HL-60/S4 treated with retinoic acid at 250 ng/mL for 4 days and 3 days (cell line): ENCODE measurements at regions not wholly inside any gene's neighbourhood (a gene's known extent, or its start where the extent isn't known, plus 50 kb on each side); places are given as distances from the start of the nearest gene placed in this dataset.
"Not testable (repeated sequence)": the region's sequence is repeated elsewhere in the genome, so short reads cannot be mapped to it uniquely, and the experiment has no call there.

Experiments used
- in situ Hi-C: fragments of 300-500 bp; cut with MboI; formaldehyde crosslinking; loops from 2 replicates; pipeline ENCODE4 v1.7.0; 2022; ENCODE audit warnings: low sequenced_read_pairs

GRCh38 chr10:118870467-118871243 lies 115.9 kb upstream of the CACUL1 start:
- in situ Hi-C loops, result no loop called here

GRCh38 chr10:118871244-118871865 lies 116.6 kb upstream of the CACUL1 start:
- in situ Hi-C loops, result no loop called here

GRCh38 chr10:118873091-118873737 lies 118.4 kb upstream of the CACUL1 start:
- in situ Hi-C loops, result no loop called here

DNA sequence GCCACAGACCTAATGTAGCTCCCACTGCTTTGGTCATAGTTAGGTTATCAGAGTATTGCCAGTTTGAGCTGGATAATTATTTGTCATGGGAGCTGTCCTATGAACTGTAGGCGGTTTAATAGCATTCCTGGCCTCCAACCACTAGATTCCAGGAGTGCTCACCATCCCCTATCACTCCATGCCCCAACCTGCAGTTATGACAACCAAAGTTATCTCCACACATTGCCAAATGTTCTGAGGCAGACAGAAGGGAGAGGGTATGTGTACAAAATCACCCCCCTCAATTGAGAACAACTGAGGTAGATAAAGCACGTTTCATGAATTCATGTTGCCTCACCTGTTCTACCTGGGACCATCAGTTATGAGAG lies 119.0 kb upstream of the CACUL1 start:
- in situ Hi-C loops, result no loop called here

- in situ Hi-C loops, result no loop called here
These were observed 119.4 kb upstream of the CACUL1 start for GRCh38 chr10:118874171-118874570.

GRCh38 chr10:118875087-118875486 lies 120.3 kb upstream of the CACUL1 start:
- in situ Hi-C loops, result no loop called here

- in situ Hi-C loops, result no loop called here
These were observed 128.0 kb upstream of the CACUL1 start for GRCh38 chr10:118882741-118883140.

DNA sequence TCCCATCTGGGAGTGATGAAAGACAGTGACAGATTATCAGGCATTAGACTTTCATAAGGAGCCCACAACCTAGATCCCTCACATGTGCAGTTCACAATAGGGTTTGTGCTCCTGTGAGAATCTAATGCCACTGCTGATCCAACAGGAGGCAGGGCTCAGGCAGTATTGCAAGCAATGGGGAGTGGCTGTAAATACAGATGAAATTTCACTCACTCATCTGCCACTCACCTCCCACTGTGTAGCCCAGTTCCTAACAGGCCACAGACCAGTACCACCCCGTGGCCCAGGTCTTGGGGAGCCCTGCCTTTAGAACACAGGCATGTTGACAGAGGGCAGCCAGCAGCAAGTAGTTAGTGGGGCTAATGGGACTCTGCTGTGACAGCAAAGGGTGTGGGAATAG lies 137.3 kb upstream of the NANOS1 start:
- in situ Hi-C loops, result no loop called here

DNA sequence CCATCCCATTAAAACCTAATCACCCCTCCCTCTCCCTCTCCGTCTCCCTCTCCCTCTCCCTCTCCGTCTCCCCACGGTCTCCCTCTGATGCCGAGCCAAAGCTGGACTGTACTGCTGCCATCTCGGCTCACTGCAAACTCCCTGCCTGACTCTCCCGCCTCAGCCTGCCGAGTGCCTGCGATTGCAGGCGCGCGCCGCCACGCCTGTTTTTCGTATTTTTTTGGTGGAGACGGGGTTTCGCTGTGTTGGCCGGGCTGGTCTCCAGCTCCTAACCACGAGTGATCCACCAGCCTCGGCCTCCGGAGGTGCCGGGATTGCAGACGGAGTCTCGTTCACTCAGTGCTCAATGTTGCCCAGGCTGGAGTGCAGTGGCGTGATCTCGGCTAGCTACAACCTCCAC lies 134.6 kb upstream of the NANOS1 start:
- in situ Hi-C loops, result not testable (repeated sequence)

GRCh38 chr10:118900617-118901016 lies 128.9 kb upstream of the NANOS1 start:
- in situ Hi-C loops, result no loop called here

GRCh38 chr10:118901380-118901779 lies 128.1 kb upstream of the NANOS1 start:
- in situ Hi-C loops, result no loop called here

DNA sequence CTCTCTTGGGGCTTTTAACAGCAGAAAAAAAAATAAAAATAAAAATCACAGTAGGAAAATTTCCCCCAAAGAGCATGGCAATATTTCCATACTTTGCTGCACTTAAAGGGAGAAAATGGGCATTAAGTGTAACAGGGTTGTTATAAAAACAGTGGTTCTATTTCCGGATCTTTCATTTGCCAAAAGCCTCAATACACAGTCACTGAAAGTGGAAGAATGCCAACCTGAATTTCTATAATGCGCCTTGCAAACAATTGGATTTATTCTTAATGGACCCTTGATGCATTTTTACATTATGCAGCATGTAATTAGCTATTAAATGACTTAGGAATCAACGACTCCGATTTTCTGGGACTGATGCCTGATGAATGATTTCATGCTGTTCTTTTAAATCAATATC lies 127.6 kb upstream of the NANOS1 start:
- in situ Hi-C loops, result no loop called here

GRCh38 chr10:118902656-118903055 lies 126.9 kb upstream of the NANOS1 start:
- in situ Hi-C loops, result not testable (repeated sequence)

DNA sequence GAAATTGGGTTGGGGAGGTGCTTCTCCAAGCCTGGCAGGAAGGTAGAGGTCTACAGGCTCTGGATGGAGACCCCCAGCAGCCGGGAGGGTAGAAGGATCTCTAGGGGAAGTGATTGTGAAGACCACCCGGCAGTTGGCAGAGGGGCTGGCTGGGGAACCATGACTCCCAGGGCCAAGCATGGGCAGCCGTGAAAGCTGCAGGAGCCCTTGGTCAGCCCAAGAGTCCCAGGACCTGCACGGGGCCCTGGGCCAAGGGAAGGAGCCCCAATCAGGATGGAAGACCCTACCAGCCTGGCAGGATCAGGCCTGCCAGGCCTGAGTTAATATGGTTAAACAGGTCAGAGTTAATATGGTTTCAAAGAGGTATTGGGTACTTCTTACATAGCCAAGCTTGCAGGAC lies 126.3 kb upstream of the NANOS1 start:
- in situ Hi-C loops, result no loop called here

DNA sequence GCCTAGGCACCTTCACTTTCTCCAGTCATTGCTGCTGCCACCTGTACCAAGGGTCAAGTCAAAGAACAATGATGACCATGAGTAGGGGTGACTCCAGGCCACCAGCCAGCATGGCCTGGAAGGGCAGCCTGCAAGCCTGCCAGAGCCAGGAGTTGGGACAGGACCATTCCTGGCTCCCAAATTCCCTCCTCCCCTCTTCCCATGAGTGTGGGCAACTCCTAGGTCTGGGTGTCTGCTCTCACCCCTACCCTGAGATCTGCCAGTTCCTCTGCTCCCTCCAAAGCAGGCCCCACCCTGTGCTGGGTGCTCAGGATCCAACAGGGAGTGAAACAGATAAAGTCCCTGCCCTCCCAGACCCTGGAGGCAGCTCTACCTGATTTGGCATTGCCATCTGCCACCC lies 125.8 kb upstream of the NANOS1 start:
- in situ Hi-C loops, result no loop called here

GRCh38 chr10:118904286-118904685 lies 125.2 kb upstream of the NANOS1 start:
- in situ Hi-C loops, result no loop called here

GRCh38 chr10:118907051-118907450 lies 122.5 kb upstream of the NANOS1 start:
- in situ Hi-C loops, result no loop called here

DNA sequence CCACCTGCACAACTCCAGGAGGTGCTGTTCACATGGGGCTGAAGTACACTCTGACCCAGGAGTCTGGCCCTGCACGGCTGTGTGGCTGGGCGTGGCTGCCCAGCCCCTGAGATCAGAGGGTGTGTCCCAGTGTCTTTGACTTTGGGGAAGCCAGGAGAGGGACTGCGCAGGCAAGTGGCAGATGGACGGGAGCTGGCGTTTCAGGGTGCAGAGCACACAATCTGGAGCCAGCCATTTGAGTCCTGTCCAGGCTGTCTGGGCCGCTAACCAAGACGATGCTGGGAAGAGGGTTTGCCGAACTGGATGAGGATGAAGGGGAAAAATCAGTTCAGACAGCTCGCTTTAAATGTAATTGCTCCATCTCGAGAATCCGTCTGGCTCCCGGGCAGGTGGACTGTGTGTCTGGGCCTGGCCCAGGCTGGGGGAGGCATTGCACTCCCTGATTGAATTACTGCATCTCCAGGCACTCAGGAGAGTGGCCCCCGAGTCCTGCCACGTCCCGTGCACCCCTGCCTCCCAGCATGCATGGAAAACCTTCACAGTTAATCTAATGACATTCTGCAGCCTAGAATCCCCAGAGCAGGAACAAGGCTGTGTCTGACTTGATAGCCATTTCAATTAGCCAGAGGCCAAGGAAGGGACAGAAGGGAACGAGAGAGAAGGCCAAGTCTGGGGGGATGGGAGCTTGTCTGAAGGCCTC lies 120.8 kb upstream of the NANOS1 start:
- in situ Hi-C loops, result no loop called here

GRCh38 chr10:118910702-118911101 lies 118.8 kb upstream of the NANOS1 start:
- in situ Hi-C loops, result no loop called here

- in situ Hi-C loops, result no loop called here
These were observed 118.2 kb upstream of the NANOS1 start for GRCh38 chr10:118911363-118911762.

DNA sequence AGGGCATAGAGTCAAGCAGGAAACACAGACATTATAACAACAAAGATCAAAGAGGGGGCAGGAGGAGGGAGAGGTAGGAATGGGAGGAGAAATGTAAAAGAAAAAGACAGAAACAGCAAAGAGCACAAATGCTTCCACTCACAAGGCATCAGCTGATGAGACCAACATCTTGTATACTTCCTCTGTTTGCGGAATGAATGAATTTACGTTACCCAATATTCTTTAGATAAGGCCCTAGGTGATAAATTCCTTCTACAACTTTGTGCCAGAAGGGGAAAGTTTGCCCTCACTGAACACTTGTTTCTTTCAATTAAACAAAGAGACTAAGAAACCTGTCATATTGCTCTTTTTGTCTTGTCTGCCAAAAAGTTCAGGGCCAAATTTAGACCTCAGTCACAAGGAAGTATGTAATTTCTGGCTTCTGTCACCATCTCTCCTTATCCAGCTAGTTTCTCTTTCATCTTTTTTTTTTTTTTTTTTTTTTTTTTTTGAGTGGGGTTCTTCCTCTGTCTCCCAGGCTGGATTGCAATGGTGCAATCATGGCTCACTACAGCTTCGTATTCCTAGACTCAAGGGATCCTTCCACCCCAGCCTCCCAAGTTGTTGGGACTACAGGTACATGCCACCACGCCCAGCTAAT lies 116.4 kb upstream of the NANOS1 start:
- in situ Hi-C loops, result no loop called here
